HEK293 (cell line): ENCODE measurements at regions not wholly inside any gene's neighbourhood (a gene's known extent, or its start where the extent isn't known, plus 50 kb on each side); places are given as distances from the start of the nearest gene placed in this dataset.

ENCODE experiments used
- CTCF ChIA-PET: fragments of 350-600 bp; formaldehyde crosslinking; extraction: SDS; loops from one replicate; lab custom pipeline; 2021; ENCODE audit warnings: antibody characterized with exemption; lab: Yijun Ruan, JAX
- POLR2A ChIA-PET: fragments of 300-600 bp; formaldehyde crosslinking; extraction: SDS; loops from one replicate; lab custom pipeline; 2020; ENCODE audit warnings: antibody characterized with exemption, inconsistent platforms; lab: Yijun Ruan, JAX
- H3K27ac ChIP-seq: fragments of 200-500 bp; sonication (Bioruptor generic); 2 replicates; pipeline ENCODE4 v1.5.1; 2014; ENCODE audit warnings: low read depth, low read length, control low read depth, inconsistent platforms; ENCODE audit errors: extremely low read depth
- H3K36me3 ChIP-seq, 2 experiments: fragments of 200-500 bp in 1 of 2; sonication (Bioruptor generic) in 1 of 2; 1 replicate in 1 of 2; 2 replicates in 1 of 2; pipeline ENCODE4 v1.5.1; 2014 to 2017; ENCODE audit warnings: inconsistent platforms in 2 of 2, low read length in 2 of 2; ENCODE audit not compliant: control insufficient read depth in 2 of 2, insufficient read depth in 1 of 2
- H3K4me1 ChIP-seq: fragments of 200-500 bp; sonication (Bioruptor generic); 2 replicates; pipeline ENCODE4 v1.5.1; 2014; ENCODE audit warnings: mild to moderate bottlenecking, low read length, inconsistent platforms; ENCODE audit not compliant: control insufficient read depth, insufficient read depth
- H3K4me3 ChIP-seq: 2 replicates; pipeline ENCODE4 v1.5.1; 2011; ENCODE audit warnings: low read depth, mild to moderate bottlenecking, control low read depth, low read length, moderate library complexity
- H3K9me3 ChIP-seq: fragments of 200-500 bp; sonication (Bioruptor generic); 2 replicates; pipeline ENCODE4 v1.5.1; 2014; ENCODE audit warnings: low read depth, low read length, inconsistent platforms; ENCODE audit not compliant: control insufficient read depth, insufficient read depth
- GLIS2 ChIP-seq: fragments of 450-650 bp; formaldehyde crosslinking; IDR thresholded peaks from 2 replicates; pipeline ENCODE4 v1.5.1; 2016; ENCODE audit warnings: missing biosample characterization, missing genetic modification characterization
- IKZF3 ChIP-seq: fragments of 450-650 bp; IDR thresholded peaks from 2 replicates; pipeline ENCODE4 v1.5.0; 2018; ENCODE audit warnings: missing biosample characterization, mild to moderate bottlenecking, missing genetic modification characterization, moderate library complexity
- OSR2 ChIP-seq: fragments of 450-650 bp; formaldehyde crosslinking; IDR thresholded peaks from 2 replicates; pipeline ENCODE4 v1.5.1; 2016; ENCODE audit warnings: missing biosample characterization, missing genetic modification characterization
- PRDM1 ChIP-seq: fragments of 450-650 bp; formaldehyde crosslinking; IDR thresholded peaks from 2 replicates; pipeline ENCODE4; 2016; ENCODE audit warnings: missing biosample characterization, missing genetic modification characterization
- PRDM4 ChIP-seq: fragments of 450-650 bp; formaldehyde crosslinking; IDR thresholded peaks from 2 replicates; pipeline ENCODE4 v1.5.1; 2017; ENCODE audit warnings: missing biosample characterization, missing genetic modification characterization
- ZBTB17 ChIP-seq: fragments of 450-650 bp; formaldehyde crosslinking; IDR thresholded peaks from 2 replicates; pipeline ENCODE4 v1.5.1; 2016; ENCODE audit warnings: missing biosample characterization, missing genetic modification characterization
- ZBTB49 ChIP-seq: fragments of 450-650 bp; formaldehyde crosslinking; IDR thresholded peaks from 2 replicates; pipeline ENCODE4 v1.5.1; 2016; ENCODE audit warnings: missing biosample characterization, missing genetic modification characterization, low read depth
- ZBTB8A ChIP-seq: fragments of 450-650 bp; formaldehyde crosslinking; IDR thresholded peaks from 2 replicates; pipeline ENCODE4 v1.5.1; 2016; ENCODE audit warnings: missing biosample characterization, missing genetic modification characterization
- ZNF19 ChIP-seq: fragments of 450-650 bp; formaldehyde crosslinking; IDR thresholded peaks from 2 replicates; pipeline ENCODE4; 2016; ENCODE audit warnings: missing biosample characterization, missing genetic modification characterization, low read depth
- ZNF350 ChIP-seq: fragments of 450-650 bp; formaldehyde crosslinking; IDR thresholded peaks from 2 replicates; pipeline ENCODE4 v1.5.0; 2017; ENCODE audit warnings: missing biosample characterization, mild to moderate bottlenecking, missing genetic modification characterization
- ZNF366 ChIP-seq: fragments of 450-650 bp; formaldehyde crosslinking; conservative IDR thresholded peaks from 2 replicates; pipeline ENCODE4 v1.5.1; 2016; ENCODE audit warnings: missing biosample characterization, missing genetic modification characterization
- ZNF426 ChIP-seq: fragments of 450-650 bp; formaldehyde crosslinking; IDR thresholded peaks from 2 replicates; pipeline ENCODE4 v1.5.1; 2017; ENCODE audit warnings: missing biosample characterization, missing genetic modification characterization, mild to moderate bottlenecking, inconsistent platforms, moderate library complexity
- ZNF433 ChIP-seq: fragments of 450-650 bp; formaldehyde crosslinking; IDR thresholded peaks from 2 replicates; pipeline ENCODE4 v1.5.1; 2016; ENCODE audit warnings: missing biosample characterization, missing genetic modification characterization, low read depth
- ZNF514 ChIP-seq: fragments of 450-650 bp; formaldehyde crosslinking; IDR thresholded peaks from 2 replicates; pipeline ENCODE4 v1.5.1; 2016; ENCODE audit warnings: missing biosample characterization, missing genetic modification characterization
- ZNF560 ChIP-seq: fragments of 450-650 bp; formaldehyde crosslinking; IDR thresholded peaks from 2 replicates; pipeline ENCODE4 v1.5.1; 2017; ENCODE audit warnings: missing biosample characterization, missing genetic modification characterization, borderline replicate concordance
- ZNF561 ChIP-seq: fragments of 450-650 bp; IDR thresholded peaks from 2 replicates; pipeline ENCODE4 v1.5.1; 2018; ENCODE audit warnings: missing biosample characterization, missing genetic modification characterization, borderline replicate concordance
- ZNF571 ChIP-seq: fragments of 450-650 bp; formaldehyde crosslinking; IDR thresholded peaks from 2 replicates; pipeline ENCODE4 v1.5.0; 2017; ENCODE audit warnings: missing biosample characterization, missing genetic modification characterization
- ZNF580 ChIP-seq: fragments of 450-650 bp; formaldehyde crosslinking; IDR thresholded peaks from 2 replicates; pipeline ENCODE4 v1.5.1; 2016; ENCODE audit warnings: missing biosample characterization, missing genetic modification characterization
- ZNF610 ChIP-seq: fragments of 450-650 bp; formaldehyde crosslinking; IDR thresholded peaks from 2 replicates; pipeline ENCODE4 v1.5.1; 2016; ENCODE audit warnings: missing biosample characterization, missing genetic modification characterization, borderline replicate concordance
- ZNF629 ChIP-seq: fragments of 450-650 bp; formaldehyde crosslinking; IDR thresholded peaks from 2 replicates; pipeline ENCODE4 v1.5.1; 2017; ENCODE audit warnings: missing biosample characterization, missing genetic modification characterization
- TF ChIP-seq, protein P1 (sequence below): fragments of 450-650 bp; formaldehyde crosslinking; IDR thresholded peaks from 2 replicates; pipeline ENCODE4 v1.5.1; 2016; ENCODE audit warnings: missing biosample characterization, missing genetic modification characterization

DNA sequence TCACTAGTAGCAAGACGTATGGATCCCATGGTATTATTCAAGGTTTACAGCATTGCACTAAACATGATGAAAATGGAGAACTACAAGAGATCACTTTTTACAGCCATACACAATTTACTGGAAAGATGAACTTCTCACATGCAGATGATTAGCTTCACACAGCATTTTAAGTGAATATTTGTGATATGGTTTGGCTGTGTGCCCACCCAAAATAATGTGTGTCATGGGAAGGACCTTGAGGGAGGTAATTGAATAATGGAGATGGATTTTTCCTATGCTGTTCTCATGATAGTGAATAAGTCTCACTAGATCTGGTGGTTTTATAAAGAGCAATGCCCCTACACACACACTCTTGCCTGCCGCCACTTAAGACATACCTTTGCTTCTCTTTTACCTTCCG is 662.0 kb upstream of the CCDC54 start:
- no peaks in the 10 kb centered on the region for H3K9me3 ChIP-seq
- no peaks in the 10 kb centered on the region for H3K4me1 ChIP-seq
- ChIA-PET CTCF (interaction anchor here (0.6 kb wide), 1 partner anchor 397 kb away, joined by 3 read pairs; no protein-coding TSS in a partner anchor), POLR2A (no interaction called here)
- H3K4me3 ChIP-seq: no peak overlapping the region
- H3K27ac ChIP-seq: no peak overlapping the region
- no peaks in the 10 kb centered on the region for H3K36me3 ChIP-seq
- TF ChIP-seq ZNF560 (tag by site-specific recombination) (no peak), ZNF426 (no peak), ZNF433 (tag by site-specific recombination) (no peak), ZNF580 (tag by site-specific recombination) (no peak)
- TF ChIP-seq, protein P1, sequence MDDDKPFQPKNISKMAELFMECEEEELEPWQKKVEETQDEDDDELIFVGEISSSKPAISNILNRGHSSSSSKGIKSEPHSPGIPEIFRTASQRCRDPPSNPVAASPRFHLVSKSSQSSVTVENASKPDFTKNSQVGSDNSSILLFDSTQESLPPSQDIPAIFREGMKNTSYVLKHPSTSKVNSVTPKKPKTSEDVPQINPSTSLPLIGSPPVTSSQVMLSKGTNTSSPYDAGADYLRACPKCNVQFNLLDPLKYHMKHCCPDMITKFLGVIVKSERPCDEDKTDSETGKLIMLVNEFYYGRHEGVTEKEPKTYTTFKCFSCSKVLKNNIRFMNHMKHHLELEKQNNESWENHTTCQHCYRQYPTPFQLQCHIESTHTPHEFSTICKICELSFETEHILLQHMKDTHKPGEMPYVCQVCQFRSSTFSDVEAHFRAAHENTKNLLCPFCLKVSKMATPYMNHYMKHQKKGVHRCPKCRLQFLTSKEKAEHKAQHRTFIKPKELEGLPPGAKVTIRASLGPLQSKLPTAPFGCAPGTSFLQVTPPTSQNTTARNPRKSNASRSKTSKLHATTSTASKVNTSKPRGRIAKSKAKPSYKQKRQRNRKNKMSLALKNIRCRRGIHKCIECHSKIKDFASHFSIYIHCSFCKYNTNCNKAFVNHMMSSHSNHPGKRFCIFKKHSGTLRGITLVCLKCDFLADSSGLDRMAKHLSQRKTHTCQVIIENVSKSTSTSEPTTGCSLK (tag by site-specific recombination): no peak

DNA sequence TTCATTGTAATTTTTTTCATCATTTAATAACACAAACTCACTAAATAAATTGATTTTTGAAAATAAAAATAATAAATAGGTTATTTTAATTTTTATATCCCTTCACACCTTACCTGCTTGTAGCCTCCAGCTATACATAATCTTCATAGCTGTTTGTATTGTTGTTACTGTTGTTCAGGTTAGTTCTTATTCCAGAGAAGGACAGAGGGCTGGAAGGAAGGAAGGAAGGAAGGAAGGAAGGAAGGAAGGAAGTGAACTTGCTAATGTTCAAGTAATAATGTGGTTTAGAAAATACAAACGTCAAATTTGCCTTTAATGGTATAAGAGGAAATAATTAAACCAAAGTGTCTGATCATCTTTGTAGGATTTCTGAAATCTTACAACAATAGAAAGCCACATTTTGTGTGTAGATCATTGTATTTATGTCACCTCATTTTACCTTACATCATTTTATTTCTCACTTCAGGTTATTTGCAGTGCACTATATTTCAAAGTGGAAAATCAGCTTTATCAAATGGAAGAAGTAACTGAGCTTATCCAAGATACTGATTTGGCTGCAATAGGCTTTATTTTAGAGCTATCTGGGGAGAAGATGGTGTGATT is 660.0 kb upstream of the CCDC54 start:
- Histone ChIP-seq H3K4me1 (no peaks in the 10 kb centered on the region), H3K36me3 (no peaks in the 10 kb centered on the region), H3K9me3 (no peaks in the 10 kb centered on the region), H3K27ac (no peak overlapping the region), H3K4me3 (no peak overlapping the region)
- ChIA-PET POLR2A (no interaction called here), CTCF (no interaction called here)
- TF ChIP-seq ZNF610: no peak
- no peak for TF ChIP-seq OSR2 (tag by site-specific recombination)
- no peak for TF ChIP-seq IKZF3 (tag by site-specific recombination)
- TF ChIP-seq ZNF561: no peak
- TF ChIP-seq ZNF571: no peak
- no peak for TF ChIP-seq PRDM4
- TF ChIP-seq ZBTB8A (tag by site-specific recombination): no peak
- no peak for TF ChIP-seq ZNF629 (tag by site-specific recombination)
- no peak for TF ChIP-seq ZNF350 (tag by site-specific recombination)
- TF ChIP-seq ZBTB49: no peak
- no peak for TF ChIP-seq ZNF19 (tag by site-specific recombination)
- no peak for TF ChIP-seq ZNF366 (tag by site-specific recombination)
- TF ChIP-seq GLIS2 (tag by site-specific recombination): no peak
- no peak for TF ChIP-seq PRDM1 (tag by site-specific recombination)
- TF ChIP-seq ZBTB17 (tag by site-specific recombination): no peak
- no peak for TF ChIP-seq ZNF514 (tag by site-specific recombination)
